ENCODE measurements at regions not wholly inside any gene's neighbourhood (a gene's known extent, or its start where the extent isn't known, plus 50 kb on each side); places are given as distances from the start of the nearest gene placed in this dataset.

- no peak overlapping the region for H3K9ac ChIP-seq
- no peaks in the 10 kb centered on the region for H3K9me3 ChIP-seq
- H3K27ac ChIP-seq (ENCODE audit: low read depth in 2 of 2, low read length in 1 of 2), result no peak overlapping the region
- no peaks in the 10 kb centered on the region for H3F3A ChIP-seq (replicated peaks; ENCODE audit: insufficient read depth)
- H2AFZ ChIP-seq (ENCODE audit: low read depth), result no peak overlapping the region
- 81% methylated on average over 6 of the region's 6 CpGs for WGBS (ENCODE audit: low lambda C conversion rate)
- no peaks in the 10 kb centered on the region for H3K27me3 ChIP-seq (ENCODE audit: insufficient read depth)
- no peak overlapping the region for H3K4me2 ChIP-seq
- no peak for DNase-seq
- no peaks in the 10 kb centered on the region for H4K20me1 ChIP-seq (ENCODE audit: insufficient read depth)
- TF ChIP-seq, protein P1, sequence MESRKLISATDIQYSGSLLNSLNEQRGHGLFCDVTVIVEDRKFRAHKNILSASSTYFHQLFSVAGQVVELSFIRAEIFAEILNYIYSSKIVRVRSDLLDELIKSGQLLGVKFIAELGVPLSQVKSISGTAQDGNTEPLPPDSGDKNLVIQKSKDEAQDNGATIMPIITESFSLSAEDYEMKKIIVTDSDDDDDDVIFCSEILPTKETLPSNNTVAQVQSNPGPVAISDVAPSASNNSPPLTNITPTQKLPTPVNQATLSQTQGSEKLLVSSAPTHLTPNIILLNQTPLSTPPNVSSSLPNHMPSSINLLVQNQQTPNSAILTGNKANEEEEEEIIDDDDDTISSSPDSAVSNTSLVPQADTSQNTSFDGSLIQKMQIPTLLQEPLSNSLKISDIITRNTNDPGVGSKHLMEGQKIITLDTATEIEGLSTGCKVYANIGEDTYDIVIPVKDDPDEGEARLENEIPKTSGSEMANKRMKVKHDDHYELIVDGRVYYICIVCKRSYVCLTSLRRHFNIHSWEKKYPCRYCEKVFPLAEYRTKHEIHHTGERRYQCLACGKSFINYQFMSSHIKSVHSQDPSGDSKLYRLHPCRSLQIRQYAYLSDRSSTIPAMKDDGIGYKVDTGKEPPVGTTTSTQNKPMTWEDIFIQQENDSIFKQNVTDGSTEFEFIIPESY (IDR thresholded peaks at IDR 0.05; ENCODE audit: borderline replicate concordance, low read depth), result no peak
- TF ChIP-seq TAF1 (IDR thresholded peaks at IDR 0.05; ENCODE audit: borderline replicate concordance, low read depth, low read length), result no peak
- no peak for TF ChIP-seq SIN3A (IDR thresholded peaks at IDR 0.05; ENCODE audit: borderline replicate concordance, low read depth, low read length)
- TF ChIP-seq RCOR1 (IDR thresholded peaks at IDR 0.05; ENCODE audit: low read length), result no peak
- TF ChIP-seq FOXM1 (IDR thresholded peaks at IDR 0.05; ENCODE audit: low read depth), result no peak
- no peak for TF ChIP-seq MXI1 (IDR thresholded peaks at IDR 0.05; ENCODE audit: low read depth, low read length)
- TF ChIP-seq MEF2A (IDR thresholded peaks at IDR 0.05; ENCODE audit: borderline replicate concordance, low read depth), result no peak
- TF ChIP-seq POLR2AphosphoS5 (IDR thresholded peaks at IDR 0.05; ENCODE audit: low read depth, low read length), result no peak
- no peak for TF ChIP-seq NFIC (IDR thresholded peaks at IDR 0.05; ENCODE audit: borderline replicate concordance)
- TF ChIP-seq GABPA (IDR thresholded peaks at IDR 0.05; ENCODE audit: low read depth), result no peak
- no peak for TF ChIP-seq TEAD4 (IDR thresholded peaks at IDR 0.05; ENCODE audit: borderline replicate concordance, insufficient read depth)
- no peak for TF ChIP-seq ELF1 (IDR thresholded peaks at IDR 0.05)
- no peak for TF ChIP-seq JUND (IDR thresholded peaks at IDR 0.05)
- no peak for TF ChIP-seq YY1 (IDR thresholded peaks at IDR 0.05; ENCODE audit: low read depth)
- TF ChIP-seq NRF1 (IDR thresholded peaks at IDR 0.05; ENCODE audit: low read depth, low read length), result no peak
- no peak for TF ChIP-seq TCF12 (IDR thresholded peaks at IDR 0.05)
- TF ChIP-seq EP300 (IDR thresholded peaks at IDR 0.05; ENCODE audit: borderline replicate concordance in 1 of 2, low read depth in 1 of 2, low read length in 1 of 2), result no peak
- no peak for TF ChIP-seq EZH2phosphoT487 (IDR thresholded peaks at IDR 0.05; ENCODE audit: borderline replicate concordance, low read depth)
- TF ChIP-seq RXRA (IDR thresholded peaks at IDR 0.05; ENCODE audit: borderline replicate concordance, low read depth), result no peak
- CTCF ChIA-PET, result interaction anchor here (0.6 to 6.2 kb wide), 48 partner anchors 9 to 459 kb away, joined by 3 to 64 read pairs (median 4); partner anchors contain the start of genes KCNK1 and SLC35F3
- no peaks in the 10 kb centered on the region for H3K4me1 ChIP-seq (ENCODE audit: control insufficient read depth in 1 of 2, insufficient read depth in 2 of 2, low read depth in 1 of 2, low read length in 1 of 2)
- no peaks in the 10 kb centered on the region for H3K36me3 ChIP-seq (replicated peaks in 1 of 2; ENCODE audit: control insufficient read depth in 1 of 2, insufficient read depth in 2 of 2, low read length in 1 of 2)
- POLR2A ChIA-PET, result no interaction called here
- no peaks in the 10 kb centered on the region for H3K9me2 ChIP-seq
- H3K4me3 ChIP-seq (ENCODE audit: low read depth in 2 of 2, low read length in 1 of 2), result no peak overlapping the region
- no peaks in the 10 kb centered on the region for H3K79me2 ChIP-seq (ENCODE audit: insufficient read depth)
Observed at GRCh38 chr1:233791721-233792120, 112.8 kb upstream of the SLC35F3 start.

- Histone ChIP-seq H3K79me2 (ENCODE audit: insufficient read depth) (no peaks in the 10 kb centered on the region), H3K9ac (no peak overlapping the region), H3K4me2 (no peak overlapping the region), H3K9me3 (no peaks in the 10 kb centered on the region), H3K36me3 (replicated peaks in 1 of 2; ENCODE audit: control insufficient read depth in 1 of 2, insufficient read depth in 2 of 2, low read length in 1 of 2) (no peaks in the 10 kb centered on the region), H2AFZ (ENCODE audit: low read depth) (no peak overlapping the region), H3K4me1 (ENCODE audit: control insufficient read depth in 1 of 2, insufficient read depth in 2 of 2, low read depth in 1 of 2, low read length in 1 of 2) (no peaks in the 10 kb centered on the region), H3F3A (replicated peaks; ENCODE audit: insufficient read depth) (no peaks in the 10 kb centered on the region), H3K9me2 (no peaks in the 10 kb centered on the region), H4K20me1 (ENCODE audit: insufficient read depth) (no peaks in the 10 kb centered on the region), H3K27ac (ENCODE audit: low read depth in 2 of 2, low read length in 1 of 2) (no peak overlapping the region), H3K4me3 (ENCODE audit: low read depth in 2 of 2, low read length in 1 of 2) (no peak overlapping the region), H3K27me3 (ENCODE audit: insufficient read depth) (no peaks in the 10 kb centered on the region)
- DNase-seq, result no peak
- 74% methylated on average over 2 of the region's 2 CpGs for WGBS (ENCODE audit: low lambda C conversion rate)
- ChIA-PET CTCF (interaction anchor here (1.0 to 1.3 kb wide), 2 partner anchors 27 to 317 kb away, joined by 3 read pairs; no protein-coding TSS in a partner anchor), POLR2A (no interaction called here)
- TF ChIP-seq RCOR1 (IDR thresholded peaks at IDR 0.05; ENCODE audit: low read length), result no peak
- TF ChIP-seq, protein P2, sequence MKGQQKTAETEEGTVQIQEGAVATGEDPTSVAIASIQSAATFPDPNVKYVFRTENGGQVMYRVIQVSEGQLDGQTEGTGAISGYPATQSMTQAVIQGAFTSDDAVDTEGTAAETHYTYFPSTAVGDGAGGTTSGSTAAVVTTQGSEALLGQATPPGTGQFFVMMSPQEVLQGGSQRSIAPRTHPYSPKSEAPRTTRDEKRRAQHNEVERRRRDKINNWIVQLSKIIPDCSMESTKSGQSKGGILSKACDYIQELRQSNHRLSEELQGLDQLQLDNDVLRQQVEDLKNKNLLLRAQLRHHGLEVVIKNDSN (IDR thresholded peaks at IDR 0.05; ENCODE audit: borderline replicate concordance, low read depth), result no peak
- TF ChIP-seq TCF12 (IDR thresholded peaks at IDR 0.05), result no peak
- no peak for TF ChIP-seq POLR2AphosphoS5 (IDR thresholded peaks at IDR 0.05; ENCODE audit: low read depth, low read length)
- TF ChIP-seq SIN3A (IDR thresholded peaks at IDR 0.05; ENCODE audit: borderline replicate concordance, low read depth, low read length), result no peak
- no peak for TF ChIP-seq YY1 (IDR thresholded peaks at IDR 0.05; ENCODE audit: low read depth)
- no peak for TF ChIP-seq TEAD4 (IDR thresholded peaks at IDR 0.05; ENCODE audit: borderline replicate concordance, insufficient read depth)
- no peak for TF ChIP-seq USF2 (IDR thresholded peaks at IDR 0.05; ENCODE audit: borderline replicate concordance, low read depth, low read length)
- TF ChIP-seq IRF3 (IDR thresholded peaks at IDR 0.05; ENCODE audit: low read depth, low read length), result no peak
- TF ChIP-seq PBX3 (IDR thresholded peaks at IDR 0.05), result no peak
- no peak for TF ChIP-seq FOSL2 (IDR thresholded peaks at IDR 0.05; ENCODE audit: borderline replicate concordance, low read depth)
- TF ChIP-seq MEF2A (IDR thresholded peaks at IDR 0.05; ENCODE audit: borderline replicate concordance, low read depth), result no peak
- no peak for TF ChIP-seq JUND (IDR thresholded peaks at IDR 0.05)
Observed at GRCh38 chr1:233794863-233795262, 109.6 kb upstream of the SLC35F3 start.

Data from SK-N-SH (cell line).